Type B pancreatic cell (in vitro differentiated cells): ENCODE measurements at regions not wholly inside any gene's neighbourhood (a gene's known extent, or its start where the extent isn't known, plus 50 kb on each side); places are given as distances from the start of the nearest gene placed in this dataset.

ENCODE experiments used
- DNase-seq: peaks from one replicate; pipeline ENCODE4 v3.0.0; 2021; ENCODE audit warnings: mixed read lengths; ENCODE audit not compliant: unreplicated experiment; ENCODE audit errors: extremely low spot score
- H3K27ac Mint-ChIP-seq: 2 replicates; pipeline ENCODE4 v1.8.0; 2021; ENCODE audit warnings: mild to moderate bottlenecking, mixed read lengths
- H3K27me3 Mint-ChIP-seq: 2 replicates; pipeline ENCODE4 v1.8.0; 2021; ENCODE audit warnings: mixed read lengths
- H3K36me3 Mint-ChIP-seq: 2 replicates; pipeline ENCODE4 v1.8.0; 2021; ENCODE audit warnings: mixed read lengths
- H3K4me1 Mint-ChIP-seq: one replicate; pipeline ENCODE4 v1.8.0; 2021; ENCODE audit warnings: mixed read lengths; ENCODE audit not compliant: unreplicated experiment
- H3K4me3 Mint-ChIP-seq: 2 replicates; pipeline ENCODE4 v1.8.0; 2021; ENCODE audit warnings: mild to moderate bottlenecking, mixed read lengths
- H3K9me3 Mint-ChIP-seq: 2 replicates; pipeline ENCODE4 v1.8.0; 2021; ENCODE audit warnings: mixed read lengths
- TF ChIP-seq, protein P1 (sequence below): fragments of 200-600 bp; sonication (generic); conservative IDR thresholded peaks from 2 replicates; pipeline ENCODE4 v1.5.0; 2021; ENCODE audit warnings: antibody characterized with exemption, mild to moderate bottlenecking

DNA sequence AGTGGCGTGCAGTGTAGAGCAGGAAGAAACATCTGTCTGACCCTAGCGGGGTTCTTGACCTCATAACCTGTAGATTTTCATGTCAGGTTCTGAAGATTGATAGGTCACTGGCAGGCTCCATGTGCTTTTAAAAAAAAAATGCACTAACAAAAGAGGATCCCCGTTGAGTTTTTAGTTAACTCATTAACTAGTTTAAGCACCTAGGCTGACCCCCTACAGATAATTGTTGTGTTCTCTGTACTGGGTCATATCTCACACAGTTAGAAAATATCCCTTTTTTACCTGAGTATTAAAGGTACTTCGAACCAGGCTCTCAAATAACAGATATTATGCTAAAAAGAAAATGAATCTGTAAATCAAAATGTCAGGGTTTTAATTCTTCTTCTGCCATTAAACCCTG, 676.6 kb downstream of the CDH11 start:
- H3K4me1 Mint-ChIP-seq = no peaks in the 10 kb centered on the region
- H3K36me3 Mint-ChIP-seq = no peaks in the 10 kb centered on the region
- no peak overlapping the region for H3K4me3 Mint-ChIP-seq
- no peak for DNase-seq
- H3K27me3 Mint-ChIP-seq = no peaks in the 10 kb centered on the region
- no peaks in the 10 kb centered on the region for H3K9me3 Mint-ChIP-seq
- TF ChIP-seq, protein P1, sequence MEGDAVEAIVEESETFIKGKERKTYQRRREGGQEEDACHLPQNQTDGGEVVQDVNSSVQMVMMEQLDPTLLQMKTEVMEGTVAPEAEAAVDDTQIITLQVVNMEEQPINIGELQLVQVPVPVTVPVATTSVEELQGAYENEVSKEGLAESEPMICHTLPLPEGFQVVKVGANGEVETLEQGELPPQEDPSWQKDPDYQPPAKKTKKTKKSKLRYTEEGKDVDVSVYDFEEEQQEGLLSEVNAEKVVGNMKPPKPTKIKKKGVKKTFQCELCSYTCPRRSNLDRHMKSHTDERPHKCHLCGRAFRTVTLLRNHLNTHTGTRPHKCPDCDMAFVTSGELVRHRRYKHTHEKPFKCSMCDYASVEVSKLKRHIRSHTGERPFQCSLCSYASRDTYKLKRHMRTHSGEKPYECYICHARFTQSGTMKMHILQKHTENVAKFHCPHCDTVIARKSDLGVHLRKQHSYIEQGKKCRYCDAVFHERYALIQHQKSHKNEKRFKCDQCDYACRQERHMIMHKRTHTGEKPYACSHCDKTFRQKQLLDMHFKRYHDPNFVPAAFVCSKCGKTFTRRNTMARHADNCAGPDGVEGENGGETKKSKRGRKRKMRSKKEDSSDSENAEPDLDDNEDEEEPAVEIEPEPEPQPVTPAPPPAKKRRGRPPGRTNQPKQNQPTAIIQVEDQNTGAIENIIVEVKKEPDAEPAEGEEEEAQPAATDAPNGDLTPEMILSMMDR = no peak
- H3K27ac Mint-ChIP-seq = no peak overlapping the region

DNA sequence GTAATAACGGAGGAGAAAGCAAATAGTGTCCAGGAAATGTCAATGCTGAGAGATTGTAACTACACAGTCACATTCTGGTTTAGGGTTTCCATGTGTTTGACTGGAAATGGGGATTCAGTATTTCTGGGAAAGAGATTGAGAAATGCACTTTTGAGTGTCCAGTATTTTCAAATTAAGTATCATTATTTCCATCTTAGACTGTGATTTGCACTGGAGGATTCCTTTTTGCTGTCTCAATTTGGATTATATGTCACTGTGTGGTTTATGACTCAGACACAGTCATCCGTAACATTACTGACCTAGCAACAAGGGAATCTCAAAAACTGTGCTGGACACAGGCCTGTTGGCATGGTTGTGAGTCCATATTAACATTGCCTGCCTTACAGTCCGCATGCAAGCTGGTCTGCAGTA, 681.4 kb downstream of the CDH11 start:
- H3K36me3 Mint-ChIP-seq = no peaks in the 10 kb centered on the region
- DNase-seq = no peak
- H3K9me3 Mint-ChIP-seq = no peaks in the 10 kb centered on the region
- H3K27ac Mint-ChIP-seq = no peak overlapping the region
- H3K4me3 Mint-ChIP-seq = no peak overlapping the region
- H3K27me3 Mint-ChIP-seq = no peaks in the 10 kb centered on the region
- H3K4me1 Mint-ChIP-seq = peaks cover 6% of the 10 kb centered on the region
- TF ChIP-seq, protein P1 = no peak

DNA sequence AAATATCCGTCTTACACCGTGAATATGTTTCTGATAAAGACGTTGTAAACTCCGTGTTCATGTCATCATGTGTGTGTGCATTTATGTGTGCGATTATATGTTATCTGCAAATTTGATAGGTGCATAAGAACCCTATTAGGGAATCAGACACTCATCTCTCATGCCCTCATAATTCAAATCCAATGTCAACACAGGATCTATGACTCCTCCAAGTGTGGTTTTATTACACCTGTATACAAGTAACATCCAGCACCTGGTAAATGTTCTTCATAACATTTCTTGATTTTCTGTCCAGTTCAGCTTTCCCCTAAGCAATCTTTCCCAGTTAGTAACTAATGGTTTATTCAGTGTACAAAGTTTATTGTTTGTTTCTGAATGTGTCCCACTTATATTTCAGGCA, 681.9 kb downstream of the CDH11 start:
- no peak for DNase-seq
- no peak overlapping the region for H3K27ac Mint-ChIP-seq
- H3K4me3 Mint-ChIP-seq = no peak overlapping the region
- no peaks in the 10 kb centered on the region for H3K27me3 Mint-ChIP-seq
- H3K4me1 Mint-ChIP-seq = peaks cover 6% of the 10 kb centered on the region
- H3K36me3 Mint-ChIP-seq = no peaks in the 10 kb centered on the region
- TF ChIP-seq, protein P1 = no peak
- H3K9me3 Mint-ChIP-seq = no peaks in the 10 kb centered on the region

DNA sequence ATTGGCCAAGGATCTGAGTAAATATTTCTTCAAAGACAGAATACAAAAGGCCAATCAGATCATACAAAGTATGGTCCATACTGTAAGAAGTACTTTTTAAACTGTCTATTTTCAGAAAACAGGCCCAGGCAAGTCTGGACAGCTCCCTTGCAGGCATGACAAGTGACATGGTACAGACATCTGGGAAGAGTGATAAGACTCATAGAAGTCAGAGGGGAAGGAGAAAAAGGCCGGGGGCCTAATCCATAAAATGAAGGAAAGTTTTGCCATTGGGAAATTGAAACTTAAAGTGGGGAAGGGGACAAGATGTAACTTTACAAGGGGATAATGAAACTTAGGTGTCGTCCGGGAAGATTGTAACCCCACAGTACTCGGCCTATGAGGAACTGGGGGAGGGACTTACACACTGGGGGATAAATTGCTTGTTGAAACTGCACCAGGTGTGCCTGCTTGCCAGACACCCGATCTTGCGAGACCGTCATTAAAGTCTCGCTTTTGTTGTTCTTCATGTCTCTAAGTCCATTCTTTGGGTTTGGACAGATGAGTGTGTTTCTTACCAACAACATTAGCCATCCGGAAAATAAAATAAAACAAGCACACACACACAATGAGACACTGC, 684.0 kb downstream of the CDH11 start:
- Mint-ChIP-seq H3K4me3 (peak overlapping the region; percentile 64), H3K27ac (peak overlapping the region; percentile 33)

DNA sequence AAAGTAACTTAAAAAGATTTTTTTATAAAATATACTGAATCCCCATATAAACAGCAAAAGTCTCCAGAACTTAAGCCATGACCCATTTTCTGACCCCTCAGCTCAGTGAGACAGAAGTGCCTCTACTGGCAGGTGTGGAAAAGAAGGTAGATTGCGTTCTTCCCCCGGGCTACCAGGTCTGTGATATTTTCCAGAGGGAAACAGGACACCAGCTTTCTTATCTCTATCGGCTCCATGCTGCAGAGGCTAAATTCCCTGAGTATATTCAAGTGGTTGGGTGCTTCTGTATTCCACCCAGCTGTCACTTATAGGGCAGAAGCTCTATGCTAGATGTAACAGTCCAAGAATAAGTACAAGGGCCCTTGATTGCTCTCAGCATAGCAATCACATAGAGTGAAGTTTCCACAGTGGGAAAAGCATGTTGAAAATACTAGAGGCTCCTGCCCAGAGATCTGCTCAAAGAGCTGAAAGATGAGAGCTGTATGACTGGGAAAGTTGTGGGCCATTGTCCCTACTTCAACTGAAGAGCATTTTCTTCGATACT, 687.3 kb downstream of the CDH11 start:
- TF ChIP-seq, protein P1 = no peak
- Mint-ChIP-seq H3K4me1 (peaks cover 6% of the 10 kb centered on the region), H3K4me3 (no peak overlapping the region), H3K36me3 (no peaks in the 10 kb centered on the region), H3K27ac (no peak overlapping the region), H3K9me3 (no peaks in the 10 kb centered on the region), H3K27me3 (no peaks in the 10 kb centered on the region)
- no peak for DNase-seq

More for the DNA sequence above, 684.0 kb downstream of the CDH11 start:
- H3K27me3 Mint-ChIP-seq = no peaks in the 10 kb centered on the region
- H3K9me3 Mint-ChIP-seq = no peaks in the 10 kb centered on the region
- H3K4me1 Mint-ChIP-seq = peaks cover 6% of the 10 kb centered on the region
- no peak for DNase-seq
- TF ChIP-seq, protein P1 = no peak
- H3K36me3 Mint-ChIP-seq = no peaks in the 10 kb centered on the region
